OCI-LY7 (cell line): ENCODE measurements at regions not wholly inside any gene's neighbourhood (a gene's known extent, or its start where the extent isn't known, plus 50 kb on each side); places are given as distances from the start of the nearest gene placed in this dataset.

Experiments used
- BruUV-seq: library from RNA; stranded (reverse); fragments of 400-500 nt; replicated peaks from 2 replicates; lab custom pipeline; 2021; lab: Mats Ljungman, UMichigan
- CTCF ChIA-PET: fragments of 300-600 bp; sonication (Branson Sonifier 250); formaldehyde crosslinking; loops from one replicate; lab custom pipeline; 2022; ENCODE audit warnings: antibody characterized with exemption; ENCODE audit not compliant: unreplicated experiment; lab: Charles Lee
- POLR2A ChIA-PET: fragments of 300-600 bp; sonication (Branson Sonifier 250); formaldehyde crosslinking; loops from one replicate; lab custom pipeline; 2022; ENCODE audit warnings: antibody characterized with exemption; lab: Charles Lee
- DNase-seq: peaks from one replicate; pipeline ENCODE4 v3.0.0-alpha.2; 2015; ENCODE audit warnings: low spot score
- H2AFZ ChIP-seq: fragments of 200-600 bp; sonication (generic), shearing (Covaris generic); 2 replicates; pipeline ENCODE4 v1.6.1; 2014; ENCODE audit warnings: mild to moderate bottlenecking, antibody characterized with exemption, low read length, moderate library complexity
- H3K27ac ChIP-seq: fragments of 200-600 bp; sonication (generic); 2 replicates; pipeline ENCODE4 v1.5.1; 2014; ENCODE audit warnings: mixed run types, low read depth, mild to moderate bottlenecking, moderate library complexity, low read length, inconsistent platforms; ENCODE audit not compliant: poor library complexity, severe bottlenecking
- H3K36me3 ChIP-seq: fragments of 200-600 bp; sonication (generic); 2 replicates; pipeline ENCODE4 v1.6.1; 2014; ENCODE audit warnings: mild to moderate bottlenecking, antibody characterized with exemption, low read length, moderate library complexity, mixed read lengths; ENCODE audit not compliant: insufficient read depth
- H3K4me1 ChIP-seq: fragments of 200-600 bp; sonication (generic); 2 replicates; pipeline ENCODE4 v1.5.1; 2014; ENCODE audit warnings: mild to moderate bottlenecking, low read length; ENCODE audit not compliant: insufficient read depth, poor library complexity, severe bottlenecking
- H3K4me2 ChIP-seq: fragments of 200-600 bp; sonication (generic); 2 replicates; pipeline ENCODE4 v1.6.1; 2014; ENCODE audit warnings: mild to moderate bottlenecking, low read length
- H3K4me3 ChIP-seq: fragments of 200-600 bp; sonication (generic); 2 replicates; pipeline ENCODE4 v1.5.1; 2014; ENCODE audit warnings: mild to moderate bottlenecking, low read depth, low read length; ENCODE audit not compliant: poor library complexity, severe bottlenecking
- H3K79me2 ChIP-seq: fragments of 200-600 bp; sonication (generic); 2 replicates; pipeline ENCODE4 v1.6.1; 2016; ENCODE audit warnings: low read depth, mild to moderate bottlenecking, low read length, moderate library complexity, mixed read lengths; ENCODE audit not compliant: insufficient read depth
- H3K9me2 ChIP-seq: fragments of 200-600 bp; sonication (generic); 2 replicates; pipeline ENCODE4 v1.6.1; 2016; ENCODE audit warnings: mild to moderate bottlenecking, low read length, mixed read lengths; ENCODE audit not compliant: insufficient read depth
- H3K9me3 ChIP-seq: fragments of 200-600 bp; sonication (generic); 2 replicates; pipeline ENCODE4 v1.6.1; 2014; ENCODE audit warnings: mild to moderate bottlenecking, mixed run types, low read length, mixed read lengths
- H4K20me1 ChIP-seq: fragments of 200-600 bp; sonication (generic); 2 replicates; pipeline ENCODE4 v1.6.1; 2014; ENCODE audit warnings: mild to moderate bottlenecking, antibody characterized with exemption, low read length, moderate library complexity, mixed read lengths; ENCODE audit not compliant: insufficient read depth
- CTCF ChIP-seq: fragments of 200-600 bp; sonication (generic); conservative IDR thresholded peaks from 2 replicates; pipeline ENCODE4 v1.5.1; 2014; ENCODE audit warnings: mild to moderate bottlenecking, antibody characterized with exemption, low read length, moderate library complexity, mixed read lengths
- EZH2phosphoT487 ChIP-seq: fragments of 200-600 bp; sonication (generic); IDR thresholded peaks from 2 replicates; pipeline ENCODE4 v1.6.1; 2018; ENCODE audit warnings: low read depth, borderline replicate concordance, mild to moderate bottlenecking, mixed run types, antibody characterized with exemption, low read length, moderate library complexity, mixed read lengths
- intact Hi-C: fragments of 100-400 bp; cut with micrococcal nuclease; formaldehyde crosslinking; loops from one replicate; pipeline ENCODE4 v1.10.0; 2022; ENCODE audit not compliant: unreplicated experiment

GRCh38 chr2:164015328-164016123 is 279.7 kb upstream of the FIGN start:
- Histone ChIP-seq H3K4me3 (no peak overlapping the region), H3K27ac (no peak overlapping the region), H3K9me3 (no peaks in the 10 kb centered on the region), H3K79me2 (no peaks in the 10 kb centered on the region), H3K4me2 (no peak overlapping the region; the same call in 1 of the 2 replicates), H3K9me2 (no peaks in the 10 kb centered on the region), H3K36me3 (no peaks in the 10 kb centered on the region), H2AFZ (no peak overlapping the region), H3K4me1 (no peaks in the 10 kb centered on the region), H4K20me1 (no peaks in the 10 kb centered on the region)
- no peak for DNase-seq
- ChIA-PET POLR2A (interaction anchor here (2.3 kb wide), 1 partner anchor 21 kb away, joined by 5 read pairs; no protein-coding TSS in a partner anchor), CTCF (no interaction called here)
- BruUV-seq = no TSS peak
- TF ChIP-seq CTCF (no peak), EZH2phosphoT487 (no peak)
- intact Hi-C loops = no loop called here

GRCh38 chr2:164014791-164015190 is 279.0 kb upstream of the FIGN start:
- BruUV-seq = no TSS peak
- H3K4me3 ChIP-seq = no peak overlapping the region
- no peak overlapping the region for H3K4me2 ChIP-seq
- ChIA-PET CTCF (no interaction called here), POLR2A (interaction anchor here (2.3 kb wide), 1 partner anchor 21 kb away, joined by 5 read pairs; no protein-coding TSS in a partner anchor)
- no peaks in the 10 kb centered on the region for H3K9me2 ChIP-seq
- H4K20me1 ChIP-seq = no peaks in the 10 kb centered on the region
- TF ChIP-seq CTCF = no peak
- no peak for TF ChIP-seq EZH2phosphoT487
- H2AFZ ChIP-seq = no peak overlapping the region
- intact Hi-C loops = no loop called here
- no peak overlapping the region for H3K27ac ChIP-seq
- H3K4me1 ChIP-seq = no peaks in the 10 kb centered on the region
- H3K36me3 ChIP-seq = no peaks in the 10 kb centered on the region
- no peak for DNase-seq
- H3K9me3 ChIP-seq = no peaks in the 10 kb centered on the region
- no peaks in the 10 kb centered on the region for H3K79me2 ChIP-seq
